OCI-LY3 (cell line): ENCODE measurements at regions not wholly inside any gene's neighbourhood (a gene's known extent, or its start where the extent isn't known, plus 50 kb on each side); places are given as distances from the start of the nearest gene placed in this dataset.

ENCODE experiments used
- H2AFZ ChIP-seq: fragments of 200-600, 300-600 bp; shearing (Covaris generic); 2 replicates; pipeline ENCODE4 v1.6.0; 2014; ENCODE audit warnings: antibody characterized with exemption, low read depth, low read length
- H3K27ac ChIP-seq: fragments of 200-600, 300-600 bp; sonication (generic); 2 replicates; pipeline ENCODE4 v1.5.1; 2014; ENCODE audit warnings: mild to moderate bottlenecking, low read length, moderate library complexity, mixed read lengths
- H3K27me3 ChIP-seq: fragments of 200-600, 300-600 bp; sonication (generic); 2 replicates; pipeline ENCODE4 v1.6.1; 2014; ENCODE audit warnings: low read depth, low read length, mixed read lengths
- H3K36me3 ChIP-seq: fragments of 200-600, 300-600 bp; sonication (generic); replicated peaks from 2 replicates; pipeline ENCODE3; 2014; ENCODE audit warnings: low read depth, low read length, mixed read lengths
- H3K4me1 ChIP-seq: fragments of 300-600, 200-600 bp; sonication (generic); 2 replicates; pipeline ENCODE4 v1.6.1; 2014; ENCODE audit warnings: low read length, mixed read lengths
- H3K4me2 ChIP-seq: fragments of 200-600, 300-600 bp; sonication (generic); 2 replicates; pipeline ENCODE4 v1.6.1; 2014; ENCODE audit warnings: low read length, mixed read lengths
- H3K4me3 ChIP-seq: fragments of 300-600, 200-600 bp; sonication (generic); 2 replicates; pipeline ENCODE4 v1.5.1; 2014; ENCODE audit warnings: antibody characterized with exemption, mild to moderate bottlenecking, low read length, moderate library complexity
- H3K79me2 ChIP-seq: fragments of 300-600, 200-600 bp; shearing (Covaris generic); 2 replicates; pipeline ENCODE4 v1.6.1; 2014; ENCODE audit warnings: mild to moderate bottlenecking, low read length, mixed read lengths
- H3K9ac ChIP-seq: fragments of 300-600, 200-600 bp; shearing (Covaris generic); 2 replicates; pipeline ENCODE4 v1.6.0; 2014; ENCODE audit warnings: mild to moderate bottlenecking, low read length, moderate library complexity
- H3K9me3 ChIP-seq: fragments of 200-600, 300-600 bp; shearing (Covaris generic); 2 replicates; pipeline ENCODE4 v1.6.1; 2014; ENCODE audit warnings: low read length, mixed read lengths; ENCODE audit not compliant: insufficient read depth
- H4K20me1 ChIP-seq: fragments of 200-600, 300-600 bp; sonication (generic); 2 replicates; pipeline ENCODE4 v1.6.1; 2016; ENCODE audit warnings: low read length, mixed read lengths; ENCODE audit not compliant: insufficient read depth
- EZH2phosphoT487 ChIP-seq: fragments of 200-600 bp; shearing (Covaris generic); IDR thresholded peaks from 2 replicates; pipeline ENCODE4 v1.6.1; 2018; ENCODE audit warnings: antibody characterized with exemption, mixed run types, low read depth
- TF ChIP-seq, protein P1 (sequence below): fragments of 200-600, 300-600 bp; sonication (generic); IDR thresholded peaks from 2 replicates; pipeline ENCODE4 v1.5.1; 2014; ENCODE audit warnings: antibody characterized with exemption, low read length, low read depth

DNA sequence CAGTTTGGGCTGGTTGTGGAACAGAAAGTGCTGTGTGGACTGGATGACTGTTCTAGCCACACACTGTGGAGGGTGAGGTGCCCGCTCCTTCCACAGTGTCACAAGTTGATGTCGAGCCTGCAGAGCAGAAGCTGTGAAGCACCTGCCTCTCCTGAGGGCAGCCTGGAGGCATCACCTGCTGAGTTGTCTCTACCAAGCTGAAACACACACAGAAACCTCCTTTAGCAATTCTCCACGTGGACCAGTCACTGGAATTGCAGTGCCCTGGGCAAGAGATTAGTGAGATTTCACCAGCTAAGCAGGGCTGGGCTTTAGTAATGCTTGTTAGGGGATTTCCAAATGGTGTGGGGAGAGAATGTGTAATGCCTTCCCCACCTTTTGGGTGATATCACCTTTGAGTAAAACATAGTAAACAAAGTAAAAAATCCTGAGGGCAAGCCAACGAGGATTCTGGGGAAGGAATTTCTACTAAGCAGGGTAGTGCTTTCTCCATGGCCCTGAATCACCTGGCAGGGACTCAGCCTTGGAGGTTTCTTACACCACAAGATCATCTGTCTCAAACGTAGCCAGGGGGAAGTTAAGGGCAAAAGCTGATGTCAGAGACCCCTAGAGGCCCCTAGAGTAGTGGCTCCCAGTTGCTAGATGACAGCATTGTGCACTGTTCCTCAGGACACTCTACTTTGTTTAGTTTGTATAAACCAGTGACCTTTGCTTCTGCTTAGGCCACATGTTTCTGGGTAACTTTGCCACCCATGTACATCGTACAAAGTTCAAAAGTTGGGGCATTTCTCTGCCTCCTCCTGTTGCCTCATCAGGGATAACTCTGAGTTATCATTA is 233.1 kb upstream of the IGFBP3 start:
- H3K9me3 ChIP-seq, result no peaks in the 10 kb centered on the region
- peak overlapping the region; percentile 40; the same call in 1 of the 2 replicates for H2AFZ ChIP-seq
- H3K4me1 ChIP-seq, result peaks cover 35% of the 10 kb centered on the region
- no peaks in the 10 kb centered on the region for H3K36me3 ChIP-seq
- H3K27me3 ChIP-seq, result no peaks in the 10 kb centered on the region
- H3K4me3 ChIP-seq, result peak overlapping the region; percentile 46
- H3K27ac ChIP-seq, result peak overlapping the region; percentile 95
- H3K4me2 ChIP-seq, result peak overlapping the region; percentile 71
- TF ChIP-seq, protein P1, sequence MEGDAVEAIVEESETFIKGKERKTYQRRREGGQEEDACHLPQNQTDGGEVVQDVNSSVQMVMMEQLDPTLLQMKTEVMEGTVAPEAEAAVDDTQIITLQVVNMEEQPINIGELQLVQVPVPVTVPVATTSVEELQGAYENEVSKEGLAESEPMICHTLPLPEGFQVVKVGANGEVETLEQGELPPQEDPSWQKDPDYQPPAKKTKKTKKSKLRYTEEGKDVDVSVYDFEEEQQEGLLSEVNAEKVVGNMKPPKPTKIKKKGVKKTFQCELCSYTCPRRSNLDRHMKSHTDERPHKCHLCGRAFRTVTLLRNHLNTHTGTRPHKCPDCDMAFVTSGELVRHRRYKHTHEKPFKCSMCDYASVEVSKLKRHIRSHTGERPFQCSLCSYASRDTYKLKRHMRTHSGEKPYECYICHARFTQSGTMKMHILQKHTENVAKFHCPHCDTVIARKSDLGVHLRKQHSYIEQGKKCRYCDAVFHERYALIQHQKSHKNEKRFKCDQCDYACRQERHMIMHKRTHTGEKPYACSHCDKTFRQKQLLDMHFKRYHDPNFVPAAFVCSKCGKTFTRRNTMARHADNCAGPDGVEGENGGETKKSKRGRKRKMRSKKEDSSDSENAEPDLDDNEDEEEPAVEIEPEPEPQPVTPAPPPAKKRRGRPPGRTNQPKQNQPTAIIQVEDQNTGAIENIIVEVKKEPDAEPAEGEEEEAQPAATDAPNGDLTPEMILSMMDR, result peak; percentile 45
- no peak for TF ChIP-seq EZH2phosphoT487
- H4K20me1 ChIP-seq, result no peaks in the 10 kb centered on the region
- H3K9ac ChIP-seq, result peak overlapping the region; percentile 54
- H3K79me2 ChIP-seq, result no peaks in the 10 kb centered on the region

DNA sequence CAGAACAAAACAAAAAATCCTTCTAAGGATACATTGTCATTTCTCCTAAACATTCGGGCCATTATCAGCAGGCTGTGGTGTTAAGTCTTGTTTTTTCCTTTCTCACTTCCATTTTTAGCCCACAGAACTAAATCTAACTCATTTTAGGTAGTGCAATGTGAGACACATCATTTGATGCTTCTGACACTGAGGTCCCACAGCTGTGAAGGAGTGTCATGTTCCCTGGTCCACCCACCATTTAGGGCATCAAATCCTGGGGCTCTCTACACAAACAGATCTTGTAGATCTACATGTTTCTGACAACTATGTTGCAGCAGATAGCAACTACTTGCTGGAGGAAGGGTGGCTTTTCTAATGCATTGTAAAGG is 232.5 kb upstream of the IGFBP3 start:
- H4K20me1 ChIP-seq, result no peaks in the 10 kb centered on the region
- H3K9me3 ChIP-seq, result no peaks in the 10 kb centered on the region
- H3K79me2 ChIP-seq, result no peaks in the 10 kb centered on the region
- H3K9ac ChIP-seq, result peak overlapping the region; percentile 54
- no peaks in the 10 kb centered on the region for H3K36me3 ChIP-seq
- H3K4me2 ChIP-seq, result peak overlapping the region; percentile 71
- no peak for TF ChIP-seq EZH2phosphoT487
- TF ChIP-seq, protein P1, result no peak
- no peak overlapping the region; the same call in 1 of the 2 replicates for H2AFZ ChIP-seq
- no peaks in the 10 kb centered on the region for H3K27me3 ChIP-seq
- H3K4me3 ChIP-seq, result peak overlapping the region; percentile 46
- H3K4me1 ChIP-seq, result peaks cover 35% of the 10 kb centered on the region
- peak overlapping the region; percentile 95 for H3K27ac ChIP-seq

DNA sequence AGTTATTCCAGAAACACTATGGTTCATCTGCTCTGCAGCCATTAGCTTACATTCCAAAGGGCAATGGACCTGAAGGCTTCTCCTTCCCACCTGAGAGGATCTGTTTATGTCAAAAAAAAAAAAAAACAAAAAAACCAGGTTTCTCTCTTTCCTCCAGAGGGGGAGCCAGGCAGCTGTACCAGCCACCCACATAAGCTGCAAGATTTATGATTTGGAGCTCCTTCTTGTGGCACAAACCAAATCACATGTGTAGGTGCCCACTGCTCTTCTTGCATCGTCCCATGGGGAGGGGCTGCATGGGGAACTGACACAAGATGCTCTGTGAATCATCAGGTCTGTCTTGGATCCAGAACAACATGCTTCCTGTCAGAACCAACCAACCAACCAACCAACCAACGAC is 231.6 kb upstream of the IGFBP3 start:
- 0 out of 2 replicates have a peak, but pooled peaks cover 3% of the 10 kb centered on the region for H3K9me3 ChIP-seq
- H3K4me3 ChIP-seq, result peak overlapping the region; percentile 46
- H3K4me2 ChIP-seq, result peak overlapping the region; percentile 71
- no peaks in the 10 kb centered on the region for H3K79me2 ChIP-seq
- TF ChIP-seq, protein P1, result peak; percentile 78
- TF ChIP-seq EZH2phosphoT487, result no peak
- no peaks in the 10 kb centered on the region for H3K27me3 ChIP-seq
- H3K27ac ChIP-seq, result peak overlapping the region; percentile 95
- H3K36me3 ChIP-seq, result no peaks in the 10 kb centered on the region
- H3K9ac ChIP-seq, result peak overlapping the region; percentile 54
- no peaks in the 10 kb centered on the region for H4K20me1 ChIP-seq
- peaks cover 35% of the 10 kb centered on the region for H3K4me1 ChIP-seq
- H2AFZ ChIP-seq, result no peak overlapping the region

DNA sequence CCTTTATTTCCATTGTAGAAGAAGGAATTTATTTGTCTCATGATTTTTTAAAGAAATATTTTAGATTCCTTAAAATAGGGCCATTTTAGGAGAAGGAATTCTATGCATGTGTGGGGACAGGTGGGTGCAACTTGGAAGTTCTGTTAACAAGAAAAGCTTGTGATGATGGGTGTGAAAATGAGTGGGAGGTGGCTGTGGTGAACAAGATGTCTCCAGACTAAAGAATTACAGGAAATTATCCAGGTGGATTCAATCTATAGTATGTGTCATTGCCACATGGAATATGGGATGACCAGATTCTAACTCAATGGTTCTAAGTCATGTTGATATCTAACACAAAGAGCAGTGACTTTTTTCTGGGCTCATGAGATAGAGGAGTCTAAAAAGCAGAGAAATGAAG is 229.6 kb upstream of the IGFBP3 start:
- no peak overlapping the region for H3K9ac ChIP-seq
- H4K20me1 ChIP-seq, result no peaks in the 10 kb centered on the region
- H3K4me1 ChIP-seq, result peaks cover 35% of the 10 kb centered on the region
- H3K4me3 ChIP-seq, result no peak overlapping the region
- H3K36me3 ChIP-seq, result no peaks in the 10 kb centered on the region
- 0 out of 2 replicates have a peak, but pooled peaks cover 3% of the 10 kb centered on the region for H3K9me3 ChIP-seq
- no peak overlapping the region for H2AFZ ChIP-seq
- H3K4me2 ChIP-seq, result no peak overlapping the region
- H3K27ac ChIP-seq, result no peak overlapping the region
- no peaks in the 10 kb centered on the region for H3K79me2 ChIP-seq
- TF ChIP-seq, protein P1, result no peak
- TF ChIP-seq EZH2phosphoT487, result no peak
- no peaks in the 10 kb centered on the region for H3K27me3 ChIP-seq
